IPS-11a (cell line): ENCODE measurements at regions not wholly inside any gene's neighbourhood (a gene's known extent, or its start where the extent isn't known, plus 50 kb on each side); places are given as distances from the start of the nearest gene placed in this dataset.
"Not testable (repeated sequence)": the region's sequence is repeated elsewhere in the genome, so short reads cannot be mapped to it uniquely, and the experiment has no call there.

ENCODE experiments used
- H3K4me3 ChIP-seq: one replicate; pipeline ENCODE4 v1.5.1; 2013; ENCODE audit warnings: low read depth, low read length, control low read depth

- no peak overlapping the region for H3K4me3 ChIP-seq
Observed at GRCh38 chr18:25590456-25590855, 238.5 kb upstream of the ZNF521 start.

GRCh38 chr18:25587545-25587944 lies 235.6 kb upstream of the ZNF521 start:
- H3K4me3 ChIP-seq: no peak overlapping the region

- H3K4me3 ChIP-seq: no peak overlapping the region
Observed at GRCh38 chr18:25568986-25569385, 217.0 kb upstream of the ZNF521 start.

GRCh38 chr18:25563816-25564683 lies 212.1 kb upstream of the ZNF521 start:
- no peak overlapping the region for H3K4me3 ChIP-seq

GRCh38 chr18:25563346-25563745 lies 211.4 kb upstream of the ZNF521 start:
- no peak overlapping the region for H3K4me3 ChIP-seq

GRCh38 chr18:25561918-25562317 lies 210.0 kb upstream of the ZNF521 start:
- H3K4me3 ChIP-seq: no peak overlapping the region

GRCh38 chr18:25560369-25560768 lies 208.4 kb upstream of the ZNF521 start:
- H3K4me3 ChIP-seq: no peak overlapping the region

- H3K4me3 ChIP-seq: no peak overlapping the region
Observed at GRCh38 chr18:25557011-25557410, 205.0 kb upstream of the ZNF521 start.

GRCh38 chr18:25553631-25554263 lies 201.8 kb upstream of the ZNF521 start:
- no peak overlapping the region for H3K4me3 ChIP-seq

GRCh38 chr18:25544546-25545287 lies 192.8 kb upstream of the ZNF521 start:
- H3K4me3 ChIP-seq: no peak overlapping the region

- H3K4me3 ChIP-seq: no peak overlapping the region
Observed at GRCh38 chr18:25538175-25538922, 186.4 kb upstream of the ZNF521 start.

- no peak overlapping the region for H3K4me3 ChIP-seq
Observed at GRCh38 chr18:25535495-25535894, 183.5 kb upstream of the ZNF521 start.

GRCh38 chr18:25534401-25534800 lies 182.4 kb upstream of the ZNF521 start:
- no peak overlapping the region for H3K4me3 ChIP-seq

- H3K4me3 ChIP-seq: no peak overlapping the region
Observed at GRCh38 chr18:25533218-25533617, 181.3 kb upstream of the ZNF521 start.

GRCh38 chr18:25531207-25531606 lies 179.2 kb upstream of the ZNF521 start:
- no peak overlapping the region for H3K4me3 ChIP-seq

- H3K4me3 ChIP-seq: not testable (repeated sequence)
Observed at GRCh38 chr18:25525789-25526188, 173.8 kb upstream of the ZNF521 start.

GRCh38 chr18:25518716-25519053 lies 166.7 kb upstream of the ZNF521 start:
- no peak overlapping the region for H3K4me3 ChIP-seq

- no peak overlapping the region for H3K4me3 ChIP-seq
Observed at GRCh38 chr18:25517881-25518715, 166.1 kb upstream of the ZNF521 start.

- no peak overlapping the region for H3K4me3 ChIP-seq
Observed at GRCh38 chr18:25516747-25517498, 165.0 kb upstream of the ZNF521 start.

GRCh38 chr18:25516121-25516520 lies 164.2 kb upstream of the ZNF521 start:
- H3K4me3 ChIP-seq: no peak overlapping the region
